Brain pericyte (primary cell): ENCODE measurements at regions not wholly inside any gene's neighbourhood (a gene's known extent, or its start where the extent isn't known, plus 50 kb on each side); places are given as distances from the start of the nearest gene placed in this dataset.

Experiments
- DNase-seq: peaks from one replicate; pipeline ENCODE4 v3.0.0-alpha.2; 2012; ENCODE audit warnings: low read depth, low spot score

- no peak for DNase-seq
These were observed 103.2 kb upstream of the KIRREL3 start for GRCh38 chr11:127103586-127104388.

- no peak for DNase-seq
These were observed 98.1 kb upstream of the KIRREL3 start for GRCh38 chr11:127098684-127099083.

GRCh38 chr11:127080735-127081134 lies 80.2 kb upstream of the KIRREL3 start:
- DNase-seq = no peak

- no peak for DNase-seq
These were observed 75.2 kb upstream of the KIRREL3 start for GRCh38 chr11:127075758-127076157.

- no peak for DNase-seq
These were observed 73.7 kb upstream of the KIRREL3 start for GRCh38 chr11:127074151-127074761.

- no peak for DNase-seq
These were observed 73.1 kb upstream of the KIRREL3 start for GRCh38 chr11:127073621-127074020.

- no peak for DNase-seq
These were observed 71.0 kb upstream of the KIRREL3 start for GRCh38 chr11:127071606-127072005.

- DNase-seq = no peak
These were observed 70.2 kb upstream of the KIRREL3 start for GRCh38 chr11:127070808-127071207.

- no peak for DNase-seq
These were observed 66.0 kb upstream of the KIRREL3 start for GRCh38 chr11:127066401-127067090.

- DNase-seq = no peak
These were observed 62.7 kb upstream of the KIRREL3 start for GRCh38 chr11:127063241-127063640.

- no peak for DNase-seq
These were observed 61.4 kb upstream of the KIRREL3 start for GRCh38 chr11:127061947-127062346.

- no peak for DNase-seq
These were observed 59.2 kb upstream of the KIRREL3 start for GRCh38 chr11:127059750-127060149.

GRCh38 chr11:127059286-127059685 lies 58.7 kb upstream of the KIRREL3 start:
- no peak for DNase-seq

GRCh38 chr11:127058524-127058923 lies 58.0 kb upstream of the KIRREL3 start:
- no peak for DNase-seq

- no peak for DNase-seq
These were observed 56.6 kb upstream of the KIRREL3 start for GRCh38 chr11:127057126-127057525.

GRCh38 chr11:127056338-127056971 lies 55.9 kb upstream of the KIRREL3 start:
- DNase-seq = no peak

GRCh38 chr11:127055236-127055635 lies 54.7 kb upstream of the KIRREL3 start:
- DNase-seq = no peak

GRCh38 chr11:127054153-127054552 lies 53.6 kb upstream of the KIRREL3 start:
- DNase-seq = no peak

GRCh38 chr11:127052404-127052803 lies 51.8 kb upstream of the KIRREL3 start:
- DNase-seq = no peak
